Erythroblast (primary cell): ENCODE measurements at regions not wholly inside any gene's neighbourhood (a gene's known extent, or its start where the extent isn't known, plus 50 kb on each side); places are given as distances from the start of the nearest gene placed in this dataset.
"Not testable (repeated sequence)": the region's sequence is repeated elsewhere in the genome, so short reads cannot be mapped to it uniquely, and the experiment has no call there.

ENCODE experiments used
- GATA1 ChIP-seq: IDR thresholded peaks from 2 replicates; pipeline ENCODE4 v1.6.1; 2011; ENCODE audit warnings: low read depth, mild to moderate bottlenecking, control low read depth, low read length, moderate library complexity
- POLR2A ChIP-seq: IDR thresholded peaks from 2 replicates; pipeline ENCODE4 v1.6.1; 2011; ENCODE audit warnings: mild to moderate bottlenecking, low read length

GRCh38 chr9:40177403-40177802 is 821.9 kb downstream of the SPATA31A1 start:
- not testable (repeated sequence) for TF ChIP-seq POLR2A, GATA1
